Activated naive CD4-positive, alpha-beta T cell treated with Interleukin-2 at 50 U/mL for 16 hours (primary cell): ENCODE measurements at regions not wholly inside any gene's neighbourhood (a gene's known extent, or its start where the extent isn't known, plus 50 kb on each side); places are given as distances from the start of the nearest gene placed in this dataset.
A peak's percentile ranks its signal among the peaks of the same experiment; 100 is the strongest.

ENCODE experiments used
- DNase-seq: peaks from one replicate; pipeline ENCODE4 v3.0.0-alpha.2; 2020

GRCh38 chr21:38712071-38712470, 93.7 kb upstream of the ETS2 start:
- DNase-seq = no peak

- DNase-seq = no peak
These were observed 93.1 kb upstream of the ETS2 start for GRCh38 chr21:38712664-38713063.

- no peak for DNase-seq
These were observed 91.5 kb upstream of the ETS2 start for GRCh38 chr21:38714039-38714817.

GRCh38 chr21:38714999-38715398, 90.7 kb upstream of the ETS2 start:
- no peak for DNase-seq

DNA sequence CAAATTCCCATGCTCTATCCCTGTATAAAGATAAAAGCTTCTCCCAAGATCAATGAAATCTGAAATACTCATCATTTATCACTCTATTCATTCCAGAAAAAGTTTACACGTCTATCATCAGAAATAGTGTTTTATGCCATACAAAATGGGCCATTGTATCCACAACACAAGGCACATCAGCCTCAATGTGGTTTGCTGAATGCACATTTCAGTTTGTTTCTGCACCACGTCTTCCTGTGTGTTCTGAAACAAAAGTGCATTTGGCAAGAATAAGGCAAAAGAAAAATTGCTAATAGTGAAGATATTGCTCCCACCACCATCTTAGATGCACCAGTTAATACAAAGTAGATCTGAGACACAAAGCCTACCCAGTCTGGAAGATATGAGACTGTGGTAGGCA, 89.6 kb upstream of the ETS2 start:
- DNase-seq = no peak

DNA sequence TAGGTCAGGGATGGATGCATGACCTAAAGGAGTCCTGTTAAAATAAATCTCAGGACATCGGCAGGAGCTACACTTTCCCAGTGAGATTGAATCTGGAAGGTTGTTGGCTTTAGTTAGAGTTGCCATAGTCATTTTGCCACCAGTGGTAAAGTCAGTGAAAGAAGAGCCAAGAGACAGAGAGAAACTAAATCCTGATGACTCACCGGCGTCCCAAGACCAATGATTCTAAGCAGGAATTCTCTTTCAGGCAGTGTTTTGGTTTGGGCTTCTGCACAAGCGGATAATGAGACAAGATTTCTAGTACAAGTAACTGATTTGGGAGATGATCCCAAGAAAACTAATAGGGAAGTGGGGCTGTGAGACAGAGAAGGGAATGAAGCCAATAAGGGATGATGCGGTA, 88.8 kb upstream of the ETS2 start:
- DNase-seq = no peak

- no peak for DNase-seq
These were observed 87.2 kb upstream of the ETS2 start for GRCh38 chr21:38718481-38718880.

GRCh38 chr21:38720074-38720473, 85.7 kb upstream of the ETS2 start:
- DNase-seq = no peak

- DNase-seq = no peak
These were observed 84.7 kb upstream of the ETS2 start for GRCh38 chr21:38721055-38721454.

- no peak for DNase-seq
These were observed 83.8 kb upstream of the ETS2 start for GRCh38 chr21:38721958-38722357.

DNA sequence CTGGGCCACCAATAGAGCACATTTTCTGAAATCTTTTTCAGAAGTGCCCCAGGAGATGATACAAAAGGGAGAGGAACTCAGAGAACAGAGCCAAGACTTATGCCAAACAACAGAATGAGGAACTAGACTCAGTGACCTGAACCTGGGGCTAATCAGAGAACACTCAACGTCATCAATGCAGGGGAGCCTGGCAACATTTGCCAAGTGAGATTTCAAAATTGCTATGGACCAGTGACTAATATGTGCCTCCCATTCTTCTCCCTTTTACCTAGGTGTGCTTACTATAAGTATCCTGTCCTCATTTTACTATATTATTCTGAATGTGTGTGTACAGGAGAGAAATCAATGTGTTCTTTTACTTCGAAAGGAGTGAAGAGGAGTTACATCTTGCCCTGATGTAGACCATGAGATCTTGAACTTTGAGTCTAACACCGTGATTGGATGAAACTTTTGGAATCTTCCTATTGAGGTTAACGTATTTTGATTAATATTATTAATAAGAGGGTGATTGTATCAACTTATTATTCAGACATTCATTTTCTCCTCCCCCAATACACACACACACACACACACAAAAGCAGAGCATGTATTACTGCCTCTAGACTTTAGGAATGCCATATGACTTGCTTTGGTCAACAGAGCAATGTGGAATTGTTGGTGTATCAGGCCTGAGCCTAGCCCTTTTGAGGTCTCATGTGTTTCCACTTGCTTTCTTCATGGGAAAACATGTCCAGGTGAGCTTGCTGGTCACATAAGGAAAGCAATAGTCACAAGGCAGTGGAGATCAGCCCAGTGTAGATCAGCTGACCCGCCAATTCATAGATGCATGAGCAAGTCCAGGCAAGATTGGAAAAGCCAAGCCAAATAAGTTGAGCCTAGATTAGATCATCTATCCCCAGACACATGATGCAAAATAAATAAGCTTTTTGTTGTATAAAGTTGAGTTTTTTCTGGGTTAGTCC, 80.3 kb upstream of the ETS2 start:
- no peak for DNase-seq

GRCh38 chr21:38726482-38726881, 79.2 kb upstream of the ETS2 start:
- no peak for DNase-seq

DNA sequence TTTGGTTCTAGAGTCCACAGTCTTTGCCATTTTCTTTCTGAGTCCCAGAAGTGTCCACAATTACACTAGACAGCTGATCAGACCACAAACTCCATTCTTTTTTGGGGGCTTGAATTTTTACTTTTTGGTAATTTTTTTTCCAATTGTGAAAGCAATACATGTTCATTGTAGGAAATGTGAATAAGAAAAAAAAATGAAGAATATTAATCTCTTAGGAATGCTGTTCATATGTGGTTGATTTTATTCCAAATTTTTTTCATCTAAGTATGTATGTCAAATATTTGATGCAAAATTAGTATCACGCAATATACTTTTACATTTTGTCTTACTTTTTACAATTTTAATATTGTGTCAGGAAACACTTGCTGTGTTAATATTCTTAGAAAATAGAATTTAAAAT, 76.4 kb upstream of the ETS2 start:
- no peak for DNase-seq

- DNase-seq = no peak
These were observed 75.9 kb upstream of the ETS2 start for GRCh38 chr21:38729754-38730379.

DNA sequence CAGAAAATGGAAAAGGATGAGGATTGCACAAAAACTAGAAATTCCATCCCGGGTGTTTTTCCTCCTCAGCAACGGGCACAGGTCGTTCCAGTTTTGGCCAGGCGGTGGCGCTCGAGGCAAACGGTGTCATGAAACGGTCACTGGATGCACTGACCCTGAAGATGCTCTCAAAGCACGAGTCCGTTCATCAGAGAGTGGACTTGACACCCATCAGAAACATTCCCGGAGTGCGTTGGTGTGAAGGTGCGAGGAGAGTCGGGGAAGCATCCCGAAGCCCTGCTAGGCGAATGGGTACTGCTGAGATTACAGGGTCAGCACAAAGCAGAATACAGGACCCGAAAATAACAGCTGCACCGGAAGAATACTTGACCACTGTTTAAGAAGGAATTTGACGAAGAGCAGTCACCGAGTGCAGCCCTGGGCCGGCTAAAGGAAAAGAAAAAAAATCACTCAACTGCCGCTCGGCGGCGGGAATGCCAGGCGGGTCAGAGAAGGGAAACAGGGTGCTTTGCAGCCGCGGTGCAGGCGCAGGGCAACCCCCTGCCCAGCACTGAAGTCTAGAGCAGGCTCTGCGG, 71.7 kb upstream of the ETS2 start:
- DNase-seq = peak; percentile 75

GRCh38 chr21:38734646-38735365, 70.9 kb upstream of the ETS2 start:
- no peak for DNase-seq

GRCh38 chr21:38735626-38736206, 70.0 kb upstream of the ETS2 start:
- no peak for DNase-seq

DNA sequence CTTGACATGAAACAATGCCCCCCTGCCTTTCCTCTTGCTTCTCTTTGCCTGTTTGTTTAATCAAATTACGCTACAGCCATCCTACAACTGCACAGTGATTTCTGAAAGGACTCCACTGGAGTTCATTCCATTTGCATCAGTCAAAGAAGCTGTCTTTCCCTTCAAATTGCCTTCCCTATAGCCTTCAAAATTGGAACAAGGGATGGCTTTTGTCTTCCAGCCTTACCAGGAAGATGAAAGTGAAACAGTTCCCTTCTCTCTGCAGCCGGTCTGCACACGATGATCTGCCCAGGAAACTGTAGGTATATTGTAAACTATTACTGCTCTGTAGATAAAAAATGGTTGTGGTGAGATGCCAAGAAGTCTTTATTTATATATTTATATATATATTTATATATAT, 65.6 kb upstream of the ETS2 start:
- DNase-seq = no peak

- no peak for DNase-seq
These were observed 64.4 kb upstream of the ETS2 start for GRCh38 chr21:38741092-38741949.

DNA sequence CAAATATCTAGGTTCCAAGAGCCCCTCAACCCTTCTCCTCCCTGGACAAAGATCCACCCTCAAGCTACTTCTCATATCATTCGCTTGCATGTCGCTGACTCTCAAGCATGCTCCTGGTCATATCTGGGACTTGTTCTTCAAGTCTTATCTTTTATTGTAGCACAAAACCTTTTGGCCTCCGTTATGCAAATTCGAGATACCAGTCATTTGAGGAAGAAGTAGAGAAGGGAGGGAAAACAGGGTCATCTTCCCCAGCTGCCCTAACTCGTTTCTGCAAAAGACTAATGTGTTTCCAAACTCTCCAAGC, 63.8 kb upstream of the ETS2 start:
- no peak for DNase-seq

DNA sequence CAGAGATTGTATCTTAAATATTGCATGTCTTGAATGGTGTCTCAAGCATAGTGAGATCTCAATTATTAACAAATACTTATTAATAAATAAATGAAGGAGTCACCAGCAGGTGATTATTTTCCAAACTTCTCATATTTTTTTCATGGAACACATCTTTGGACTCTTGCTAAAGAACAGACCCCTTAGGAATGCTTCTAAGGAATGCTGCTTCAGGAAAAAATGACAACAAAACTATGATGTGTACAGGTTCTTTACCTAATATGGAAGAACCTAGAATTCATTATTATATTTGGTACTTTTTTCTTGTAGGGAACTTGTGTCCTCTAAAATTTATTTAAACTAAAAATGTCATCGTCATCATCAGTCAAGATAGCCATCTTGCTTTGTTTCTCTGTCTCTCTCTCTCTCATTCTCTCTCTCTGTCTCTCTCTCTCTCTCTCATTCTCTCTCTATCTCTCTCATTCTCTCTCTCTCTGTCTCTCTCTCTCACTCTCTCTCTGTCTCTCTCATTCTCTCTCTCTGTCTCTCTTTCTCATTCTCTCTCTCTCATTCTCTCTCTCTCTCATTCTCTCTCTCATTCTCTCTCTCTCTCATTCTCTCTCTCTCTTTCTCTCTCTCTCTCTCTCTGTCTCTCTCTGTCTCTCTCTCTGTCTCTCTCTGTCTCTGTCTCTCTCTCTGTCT, 63.0 kb upstream of the ETS2 start:
- no peak for DNase-seq
